ENCODE measurements at regions not wholly inside any gene's neighbourhood (a gene's known extent, or its start where the extent isn't known, plus 50 kb on each side); places are given as distances from the start of the nearest gene placed in this dataset.

GRCh38 chr2:129212299-129212958 is 767.0 kb upstream of the RAB6C start:
- Histone ChIP-seq H3K79me2 (ENCODE audit: control insufficient read depth, insufficient read depth, low read length) (no peaks in the 10 kb centered on the region), H3K4me2 (ENCODE audit: control insufficient read depth, extremely low read depth, insufficient read depth, low read depth, low read length) (no peak overlapping the region), H3K36me3 (ENCODE audit: control insufficient read depth in 2 of 2, extremely low read depth in 1 of 2, insufficient read depth in 2 of 2, low read length in 2 of 2) (no peaks in the 10 kb centered on the region), H4K20me1 (ENCODE audit: control insufficient read depth, extremely low read depth, insufficient read depth, low read length) (no peaks in the 10 kb centered on the region), H3K27ac (ENCODE audit: control insufficient read depth, insufficient read depth, low read length) (no peak overlapping the region), H3K4me3 (ENCODE audit: control insufficient read depth in 2 of 3, extremely low read depth in 1 of 3, insufficient read depth in 2 of 3, low read depth in 1 of 3, low read length in 3 of 3) (no peak overlapping the region), H3K9ac (ENCODE audit: control insufficient read depth, extremely low read depth, insufficient read depth, low read length) (no peak overlapping the region), H3K9me3 (ENCODE audit: control insufficient read depth, low read depth, low read length) (no peaks in the 10 kb centered on the region), H2AFZ (ENCODE audit: control insufficient read depth, low read length) (no peak overlapping the region), H3K4me1 (ENCODE audit: control insufficient read depth, extremely low read depth, insufficient read depth, low read length) (no peaks in the 10 kb centered on the region), H3K9me1 (ENCODE audit: control insufficient read depth, extremely low read depth, insufficient read depth, low read length) (no peaks in the 10 kb centered on the region), H3K27me3 (ENCODE audit: control insufficient read depth, extremely low read depth, insufficient read depth, low read length) (no peaks in the 10 kb centered on the region)
- no peak for TF ChIP-seq EZH2 (IDR thresholded peaks at IDR 0.05; ENCODE audit: low read length)
- TF ChIP-seq, protein P1, sequence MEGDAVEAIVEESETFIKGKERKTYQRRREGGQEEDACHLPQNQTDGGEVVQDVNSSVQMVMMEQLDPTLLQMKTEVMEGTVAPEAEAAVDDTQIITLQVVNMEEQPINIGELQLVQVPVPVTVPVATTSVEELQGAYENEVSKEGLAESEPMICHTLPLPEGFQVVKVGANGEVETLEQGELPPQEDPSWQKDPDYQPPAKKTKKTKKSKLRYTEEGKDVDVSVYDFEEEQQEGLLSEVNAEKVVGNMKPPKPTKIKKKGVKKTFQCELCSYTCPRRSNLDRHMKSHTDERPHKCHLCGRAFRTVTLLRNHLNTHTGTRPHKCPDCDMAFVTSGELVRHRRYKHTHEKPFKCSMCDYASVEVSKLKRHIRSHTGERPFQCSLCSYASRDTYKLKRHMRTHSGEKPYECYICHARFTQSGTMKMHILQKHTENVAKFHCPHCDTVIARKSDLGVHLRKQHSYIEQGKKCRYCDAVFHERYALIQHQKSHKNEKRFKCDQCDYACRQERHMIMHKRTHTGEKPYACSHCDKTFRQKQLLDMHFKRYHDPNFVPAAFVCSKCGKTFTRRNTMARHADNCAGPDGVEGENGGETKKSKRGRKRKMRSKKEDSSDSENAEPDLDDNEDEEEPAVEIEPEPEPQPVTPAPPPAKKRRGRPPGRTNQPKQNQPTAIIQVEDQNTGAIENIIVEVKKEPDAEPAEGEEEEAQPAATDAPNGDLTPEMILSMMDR (optimal IDR thresholded peaks at IDR 0.05 in 1 of 3, IDR thresholded peaks at IDR 0.05 in 1 of 3, conservative IDR thresholded peaks at IDR 0.05 in 1 of 3; ENCODE audit: extremely low read depth in 1 of 3, insufficient read depth in 2 of 3, low read length in 3 of 3), result no peak
- dilution Hi-C loops (cut with MboI; ENCODE audit: extremely low pct_ligation_motif_present, low sequenced_read_pairs), result no loop called here
- FAIRE-seq (no peak), DNase-seq (ENCODE audit: low read depth, low spot score) (no peak)

DNA sequence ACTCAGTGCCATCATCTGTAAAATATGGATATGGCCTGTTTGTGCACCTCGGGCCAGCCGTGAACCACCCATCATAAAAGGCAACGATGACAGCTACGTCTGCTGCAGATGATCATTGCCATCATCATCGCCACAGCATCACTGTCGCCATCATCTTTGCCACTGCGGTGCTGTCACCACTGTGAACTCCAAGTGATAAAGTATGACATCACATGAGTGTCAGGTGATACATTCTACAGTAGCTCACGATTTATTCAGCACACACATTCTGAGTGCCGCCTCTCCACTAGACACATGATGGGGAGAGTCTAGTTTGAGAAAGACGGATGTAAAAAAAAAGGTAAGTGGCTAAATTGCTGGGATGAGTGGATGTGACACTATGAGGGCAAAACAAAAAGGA is 755.4 kb upstream of the RAB6C start:
- FAIRE-seq, result no peak
- H3K4me3 ChIP-seq (ENCODE audit: control insufficient read depth in 2 of 3, extremely low read depth in 1 of 3, insufficient read depth in 2 of 3, low read depth in 1 of 3, low read length in 3 of 3), result no peak overlapping the region
- DNase-seq (ENCODE audit: low read depth, low spot score), result no peak
- H3K4me2 ChIP-seq (ENCODE audit: control insufficient read depth, extremely low read depth, insufficient read depth, low read depth, low read length), result no peak overlapping the region
- H3K9me3 ChIP-seq (ENCODE audit: control insufficient read depth, low read depth, low read length), result no peaks in the 10 kb centered on the region
- H3K9me1 ChIP-seq (ENCODE audit: control insufficient read depth, extremely low read depth, insufficient read depth, low read length), result no peaks in the 10 kb centered on the region
- no peaks in the 10 kb centered on the region for H3K27me3 ChIP-seq (ENCODE audit: control insufficient read depth, extremely low read depth, insufficient read depth, low read length)
- H3K27ac ChIP-seq (ENCODE audit: control insufficient read depth, insufficient read depth, low read length), result no peak overlapping the region
- TF ChIP-seq, protein P1 (optimal IDR thresholded peaks at IDR 0.05 in 1 of 3, IDR thresholded peaks at IDR 0.05 in 1 of 3, conservative IDR thresholded peaks at IDR 0.05 in 1 of 3; ENCODE audit: extremely low read depth in 1 of 3, insufficient read depth in 2 of 3, low read length in 3 of 3), result no peak
- TF ChIP-seq EZH2 (IDR thresholded peaks at IDR 0.05; ENCODE audit: low read length), result no peak
- no peaks in the 10 kb centered on the region for H3K79me2 ChIP-seq (ENCODE audit: control insufficient read depth, insufficient read depth, low read length)
- H3K4me1 ChIP-seq (ENCODE audit: control insufficient read depth, extremely low read depth, insufficient read depth, low read length), result no peaks in the 10 kb centered on the region
- no peaks in the 10 kb centered on the region for H3K36me3 ChIP-seq (ENCODE audit: control insufficient read depth in 2 of 2, extremely low read depth in 1 of 2, insufficient read depth in 2 of 2, low read length in 2 of 2)
- dilution Hi-C loops (cut with MboI; ENCODE audit: extremely low pct_ligation_motif_present, low sequenced_read_pairs), result no loop called here
- no peak overlapping the region for H2AFZ ChIP-seq (ENCODE audit: control insufficient read depth, low read length)
- no peaks in the 10 kb centered on the region for H4K20me1 ChIP-seq (ENCODE audit: control insufficient read depth, extremely low read depth, insufficient read depth, low read length)
- H3K9ac ChIP-seq (ENCODE audit: control insufficient read depth, extremely low read depth, insufficient read depth, low read length), result no peak overlapping the region
